ENCODE measurements at regions not wholly inside any gene's neighbourhood (a gene's known extent, or its start where the extent isn't known, plus 50 kb on each side); places are given as distances from the start of the nearest gene placed in this dataset.

DNA sequence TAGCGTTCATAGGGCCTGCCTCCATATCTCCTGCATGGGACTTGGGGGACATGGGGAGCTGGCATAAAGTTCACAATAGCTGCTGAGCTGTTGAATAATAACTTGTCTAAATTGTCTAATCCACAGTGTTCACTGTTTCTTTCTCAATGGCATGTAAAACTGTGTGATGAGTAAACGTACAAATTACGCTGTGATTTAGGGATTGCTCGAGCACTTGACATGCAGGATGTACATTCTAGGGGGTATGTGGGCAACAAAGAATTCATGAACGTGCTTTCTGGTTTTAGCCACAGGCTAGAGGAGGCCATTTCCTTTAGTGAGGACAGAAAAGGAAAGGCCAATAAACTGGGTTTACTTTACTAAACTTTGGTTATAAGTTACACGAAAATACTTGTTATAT is 534.2 kb upstream of the ZWINT start:
- intact Hi-C loops (cut with DNase I): no loop called here
- H3K4me3 ChIP-seq: no peak overlapping the region
- H3K4me1 ChIP-seq: no peaks in the 10 kb centered on the region
- no peaks in the 10 kb centered on the region for H3K9me3 ChIP-seq
- 52 to 56% methylated on average over 6 of the region's 6 CpGs for WGBS, 2 donors
- H3K27ac ChIP-seq: no peak overlapping the region
- H3K36me3 ChIP-seq: no peaks in the 10 kb centered on the region
- no peak for TF ChIP-seq POLR2A (IDR thresholded peaks at IDR 0.05)
- TF ChIP-seq, protein P1, sequence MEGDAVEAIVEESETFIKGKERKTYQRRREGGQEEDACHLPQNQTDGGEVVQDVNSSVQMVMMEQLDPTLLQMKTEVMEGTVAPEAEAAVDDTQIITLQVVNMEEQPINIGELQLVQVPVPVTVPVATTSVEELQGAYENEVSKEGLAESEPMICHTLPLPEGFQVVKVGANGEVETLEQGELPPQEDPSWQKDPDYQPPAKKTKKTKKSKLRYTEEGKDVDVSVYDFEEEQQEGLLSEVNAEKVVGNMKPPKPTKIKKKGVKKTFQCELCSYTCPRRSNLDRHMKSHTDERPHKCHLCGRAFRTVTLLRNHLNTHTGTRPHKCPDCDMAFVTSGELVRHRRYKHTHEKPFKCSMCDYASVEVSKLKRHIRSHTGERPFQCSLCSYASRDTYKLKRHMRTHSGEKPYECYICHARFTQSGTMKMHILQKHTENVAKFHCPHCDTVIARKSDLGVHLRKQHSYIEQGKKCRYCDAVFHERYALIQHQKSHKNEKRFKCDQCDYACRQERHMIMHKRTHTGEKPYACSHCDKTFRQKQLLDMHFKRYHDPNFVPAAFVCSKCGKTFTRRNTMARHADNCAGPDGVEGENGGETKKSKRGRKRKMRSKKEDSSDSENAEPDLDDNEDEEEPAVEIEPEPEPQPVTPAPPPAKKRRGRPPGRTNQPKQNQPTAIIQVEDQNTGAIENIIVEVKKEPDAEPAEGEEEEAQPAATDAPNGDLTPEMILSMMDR (IDR thresholded peaks at IDR 0.05): no peak
- H3K27me3 ChIP-seq: no peaks in the 10 kb centered on the region
- no peak for DNase-seq

DNA sequence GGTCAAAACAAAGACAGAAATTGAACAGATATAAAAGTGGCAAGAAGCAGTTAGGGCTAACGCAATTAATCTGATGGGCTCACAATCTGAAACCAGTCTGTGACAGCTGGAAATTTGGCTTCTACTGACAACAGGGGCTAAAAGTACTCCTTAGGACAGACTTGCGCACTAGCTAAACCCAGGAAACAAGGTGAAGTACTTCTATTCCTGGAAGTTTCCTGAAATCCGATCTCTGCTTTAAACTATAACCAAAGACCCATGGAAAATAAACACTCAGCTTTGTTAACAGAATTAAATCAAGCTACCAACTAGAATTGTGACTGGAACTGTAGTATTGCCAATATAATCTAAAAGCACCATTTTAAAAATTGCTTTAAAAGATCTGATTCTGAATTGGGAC is 520.2 kb upstream of the ZWINT start:
- no peak for DNase-seq

DNA sequence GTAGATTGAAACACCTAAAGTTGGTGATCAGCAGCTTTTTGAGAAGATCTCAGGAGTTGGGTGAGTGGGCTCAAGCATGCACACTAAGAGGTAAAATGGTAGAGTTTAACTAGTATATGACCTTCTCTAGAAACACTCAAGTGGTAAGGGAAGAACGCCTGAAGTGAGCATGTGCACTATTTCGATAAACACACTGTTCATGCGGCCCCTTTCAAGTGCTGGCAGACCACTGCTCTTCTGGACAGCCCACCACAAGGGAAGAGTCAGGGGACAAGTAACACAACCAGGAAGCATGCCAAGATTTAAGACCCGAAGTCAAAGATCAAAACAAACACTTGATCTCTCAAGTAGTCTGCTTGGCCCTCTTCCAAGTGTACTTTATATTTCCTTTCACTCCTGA is 519.5 kb upstream of the ZWINT start:
- H3K36me3 ChIP-seq: no peaks in the 10 kb centered on the region
- H3K9me3 ChIP-seq: no peaks in the 10 kb centered on the region
- TF ChIP-seq POLR2A (IDR thresholded peaks at IDR 0.05): no peak
- TF ChIP-seq, protein P1 (IDR thresholded peaks at IDR 0.05): no peak
- H3K4me3 ChIP-seq: no peak overlapping the region
- no peaks in the 10 kb centered on the region for H3K4me1 ChIP-seq
- 38 to 63% methylated on average over 4 of the region's 4 CpGs for WGBS, 2 donors
- DNase-seq: no peak
- intact Hi-C loops (cut with DNase I): no loop called here
- H3K27me3 ChIP-seq: no peaks in the 10 kb centered on the region
- no peak overlapping the region for H3K27ac ChIP-seq

More for the DNA sequence above, 520.2 kb upstream of the ZWINT start:
- Histone ChIP-seq H3K36me3 (no peaks in the 10 kb centered on the region), H3K9me3 (no peaks in the 10 kb centered on the region), H3K4me3 (no peak overlapping the region), H3K27me3 (no peaks in the 10 kb centered on the region), H3K27ac (no peak overlapping the region), H3K4me1 (no peaks in the 10 kb centered on the region)
- intact Hi-C loops (cut with DNase I): no loop called here
- TF ChIP-seq POLR2A (IDR thresholded peaks at IDR 0.05): no peak
- TF ChIP-seq, protein P1 (IDR thresholded peaks at IDR 0.05): no peak
- 23 to 25% methylated on average over 3 of the region's 3 CpGs for WGBS, 2 donors

DNA sequence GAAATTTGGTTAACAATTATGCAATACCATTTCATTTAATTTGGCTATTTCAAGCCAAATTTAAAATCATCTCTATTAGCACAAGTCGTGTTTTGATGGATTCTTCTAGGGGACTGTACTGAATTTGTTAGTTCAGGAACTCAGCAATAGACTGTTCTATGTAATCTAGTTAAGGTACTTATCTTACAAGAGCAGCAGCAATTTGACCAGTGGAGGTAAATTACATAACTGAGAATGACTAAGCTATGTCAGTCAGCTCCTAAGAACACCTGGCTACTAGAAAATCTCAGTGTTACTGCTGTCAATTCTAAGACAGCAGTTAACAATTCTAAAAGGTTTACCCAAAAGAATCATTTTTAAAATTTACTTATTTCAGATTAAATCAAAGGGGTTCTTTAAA is 513.9 kb upstream of the ZWINT start:
- Histone ChIP-seq H3K36me3 (no peaks in the 10 kb centered on the region), H3K27me3 (no peaks in the 10 kb centered on the region), H3K27ac (no peak overlapping the region), H3K4me1 (no peaks in the 10 kb centered on the region), H3K9me3 (no peaks in the 10 kb centered on the region), H3K4me3 (no peak overlapping the region)
- intact Hi-C loops (cut with DNase I): no loop called here
- TF ChIP-seq, protein P1 (IDR thresholded peaks at IDR 0.05): no peak
- no peak for TF ChIP-seq POLR2A (IDR thresholded peaks at IDR 0.05)
- 44 to 50% methylated on average over 1 of the region's 1 CpG for WGBS, 2 donors
- no peak for DNase-seq

DNA sequence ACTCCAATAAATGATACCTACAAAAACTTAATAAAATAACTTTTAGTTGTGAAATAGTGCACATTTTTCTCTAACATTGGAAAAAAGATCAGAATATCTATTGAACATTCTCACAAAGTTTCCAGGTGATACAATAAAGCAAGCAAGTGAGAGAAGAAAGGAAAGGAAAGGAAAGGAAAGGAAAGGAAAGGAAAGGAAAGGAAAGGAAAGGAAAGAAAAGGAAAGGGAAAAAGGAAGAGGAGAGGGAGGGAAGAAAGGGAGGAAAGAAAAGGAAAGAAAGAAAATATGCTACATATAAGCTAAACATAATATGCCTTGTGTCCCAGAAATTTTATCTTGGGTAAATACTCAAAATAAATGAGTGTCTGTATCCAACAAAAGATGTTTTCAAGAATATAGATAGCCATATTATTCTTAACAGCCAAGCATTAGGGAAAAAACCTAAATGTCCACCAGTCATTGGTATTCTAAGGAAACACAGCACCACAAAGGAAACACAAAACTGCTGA is 510.2 kb upstream of the ZWINT start:
- Histone ChIP-seq H3K4me1 (no peaks in the 10 kb centered on the region), H3K27me3 (no peaks in the 10 kb centered on the region), H3K27ac (no peak overlapping the region), H3K36me3 (no peaks in the 10 kb centered on the region), H3K9me3 (no peaks in the 10 kb centered on the region), H3K4me3 (no peak overlapping the region)
- DNase-seq: no peak
- intact Hi-C loops (cut with DNase I): no loop called here
- no peak for TF ChIP-seq POLR2A (IDR thresholded peaks at IDR 0.05)
- TF ChIP-seq, protein P1 (IDR thresholded peaks at IDR 0.05): no peak

Data from esophagus squamous epithelium (tissue), 5 donors.